Breast epithelium (tissue), 3 donors: ENCODE measurements at regions not wholly inside any gene's neighbourhood (a gene's known extent, or its start where the extent isn't known, plus 50 kb on each side); places are given as distances from the start of the nearest gene placed in this dataset.

ENCODE experiments used
- POLR2A ChIP-seq: fragments of 450-650 bp; IDR thresholded peaks from one replicate; pipeline ENCODE4 v1.6.1; 2016; ENCODE audit warnings: antibody characterized with exemption, mild to moderate bottlenecking, moderate library complexity
- TF ChIP-seq, protein P1 (sequence below), 3 donors: fragments of 450-650 bp; IDR thresholded peaks; one replicate each; pipeline ENCODE4 v1.5.1; 2016 to 2017; ENCODE audit warnings: antibody characterized with exemption in 3 of 3, mild to moderate bottlenecking in 3 of 3, moderate library complexity in 3 of 3

GRCh38 chr11:122355968-122356367 is 240.0 kb upstream of the BLID start:
- TF ChIP-seq, protein P1, sequence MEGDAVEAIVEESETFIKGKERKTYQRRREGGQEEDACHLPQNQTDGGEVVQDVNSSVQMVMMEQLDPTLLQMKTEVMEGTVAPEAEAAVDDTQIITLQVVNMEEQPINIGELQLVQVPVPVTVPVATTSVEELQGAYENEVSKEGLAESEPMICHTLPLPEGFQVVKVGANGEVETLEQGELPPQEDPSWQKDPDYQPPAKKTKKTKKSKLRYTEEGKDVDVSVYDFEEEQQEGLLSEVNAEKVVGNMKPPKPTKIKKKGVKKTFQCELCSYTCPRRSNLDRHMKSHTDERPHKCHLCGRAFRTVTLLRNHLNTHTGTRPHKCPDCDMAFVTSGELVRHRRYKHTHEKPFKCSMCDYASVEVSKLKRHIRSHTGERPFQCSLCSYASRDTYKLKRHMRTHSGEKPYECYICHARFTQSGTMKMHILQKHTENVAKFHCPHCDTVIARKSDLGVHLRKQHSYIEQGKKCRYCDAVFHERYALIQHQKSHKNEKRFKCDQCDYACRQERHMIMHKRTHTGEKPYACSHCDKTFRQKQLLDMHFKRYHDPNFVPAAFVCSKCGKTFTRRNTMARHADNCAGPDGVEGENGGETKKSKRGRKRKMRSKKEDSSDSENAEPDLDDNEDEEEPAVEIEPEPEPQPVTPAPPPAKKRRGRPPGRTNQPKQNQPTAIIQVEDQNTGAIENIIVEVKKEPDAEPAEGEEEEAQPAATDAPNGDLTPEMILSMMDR (IDR thresholded peaks at IDR 0.05): no peak
- TF ChIP-seq POLR2A: no peak
